Skin of body (tissue), 1 donor: ENCODE measurements at regions not wholly inside any gene's neighbourhood (a gene's known extent, or its start where the extent isn't known, plus 50 kb on each side); places are given as distances from the start of the nearest gene placed in this dataset.
"Not testable (repeated sequence)": the region's sequence is repeated elsewhere in the genome, so short reads cannot be mapped to it uniquely, and the experiment has no call there.

Source experiments
- DNase-seq: peaks from one replicate; lab custom pipeline; 2025; lab: John Stamatoyannopoulos, UW

DNA sequence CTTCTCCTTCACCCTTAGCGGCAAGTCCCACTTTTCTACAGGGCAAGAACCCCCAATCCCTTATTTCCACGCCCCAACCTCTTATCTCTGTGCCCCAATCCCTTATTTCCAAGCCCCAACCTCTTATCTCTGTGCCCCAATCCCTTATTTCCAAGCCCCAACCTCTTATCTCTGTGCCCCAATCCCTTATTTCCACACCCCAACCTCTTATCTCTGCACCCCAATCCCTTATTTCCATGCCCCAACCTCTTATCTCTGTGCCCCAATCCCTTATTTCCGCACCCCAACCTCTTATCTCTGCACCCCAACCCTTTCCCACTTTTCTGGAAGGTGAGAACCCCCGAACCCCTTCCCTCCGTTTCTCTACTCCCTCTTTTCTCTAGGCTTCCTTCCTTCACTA lies 116.1 kb upstream of the GJE1 start:
- not testable (repeated sequence) for DNase-seq

DNA sequence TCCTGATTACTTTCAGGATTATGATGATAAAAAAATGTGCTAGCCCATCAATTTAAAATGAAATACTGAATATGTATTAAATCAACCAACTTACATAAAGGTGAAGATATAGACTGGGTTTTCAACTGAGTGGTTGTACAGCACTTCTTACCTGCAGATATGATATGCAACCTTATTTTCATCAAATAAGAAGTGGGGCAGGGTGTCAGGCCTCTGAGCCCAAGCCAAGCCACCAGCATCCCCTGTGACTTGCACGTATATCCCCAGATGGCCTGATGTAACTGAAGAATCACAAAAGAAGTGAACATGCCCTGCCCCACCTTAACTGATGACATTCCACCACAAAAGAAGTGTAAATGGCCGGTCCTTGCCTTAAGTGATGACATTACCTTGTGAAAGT lies 117.3 kb upstream of the GJE1 start:
- DNase-seq: not testable (repeated sequence)

DNA sequence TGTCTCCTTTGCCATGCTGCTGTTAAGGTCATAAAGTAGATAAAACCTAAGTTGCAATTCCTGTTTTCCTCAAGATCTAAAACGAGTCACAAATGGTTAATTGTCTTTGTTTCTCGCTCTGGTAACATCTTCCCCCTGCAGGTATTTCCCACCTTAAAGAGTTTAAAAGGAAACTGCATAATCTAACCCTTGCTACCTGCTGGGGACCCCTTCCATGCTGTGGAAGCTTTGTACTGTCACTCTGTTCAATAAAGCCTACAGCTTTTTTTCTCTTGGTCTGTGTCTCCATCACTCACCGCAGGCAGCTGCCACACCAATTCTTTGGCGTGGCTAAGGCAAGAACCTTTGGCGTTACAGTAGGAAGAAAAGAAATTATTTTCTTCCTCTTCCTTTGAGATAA lies 117.7 kb upstream of the GJE1 start:
- DNase-seq: no peak

DNA sequence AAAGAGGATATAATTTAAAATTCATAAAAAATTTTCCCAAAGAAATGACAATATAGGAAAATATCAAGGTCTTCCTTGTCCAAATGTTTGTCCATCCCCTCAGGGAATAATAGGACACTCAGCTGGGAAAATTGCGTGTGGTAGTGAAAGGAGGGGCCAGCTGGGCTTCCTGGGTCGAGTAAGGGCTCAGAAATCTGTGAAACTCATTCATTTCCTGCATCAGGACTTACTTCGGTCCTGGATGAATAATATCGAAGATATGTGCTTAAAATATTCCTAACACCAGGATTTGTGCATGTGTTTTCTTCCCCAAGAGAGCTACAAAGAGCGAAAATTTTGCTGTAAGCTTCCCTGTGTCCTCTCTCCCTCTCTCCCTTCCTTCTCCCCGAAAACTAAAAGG lies 118.2 kb upstream of the GJE1 start:
- no peak for DNase-seq

DNA sequence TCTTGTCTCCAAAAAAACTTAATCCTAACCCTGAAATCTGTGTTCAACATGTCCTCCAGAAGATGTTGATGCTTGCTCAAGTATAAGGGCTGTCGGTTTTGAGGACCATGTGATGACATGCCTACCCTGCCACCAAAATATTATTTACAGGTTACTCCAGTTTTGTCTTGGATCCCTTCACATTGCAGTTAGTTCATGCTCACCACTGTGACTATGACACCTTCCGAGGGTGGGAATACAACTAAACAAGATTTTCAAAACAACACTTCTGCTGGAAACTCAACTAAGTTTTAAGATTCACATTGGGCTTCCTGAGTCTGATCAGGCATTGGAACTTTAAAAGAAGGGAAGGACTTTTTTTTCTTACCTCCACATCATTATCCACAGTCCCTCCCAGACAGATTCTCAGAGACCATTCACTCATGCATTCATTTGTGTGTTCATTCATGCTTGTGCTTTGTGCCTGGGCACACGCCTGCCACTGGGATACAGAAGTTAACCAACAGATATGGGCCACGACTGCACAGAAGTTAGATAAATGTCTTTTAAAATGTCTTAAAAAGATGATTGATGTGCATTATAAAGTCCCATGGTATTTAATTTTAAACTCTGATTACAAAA lies 118.7 kb upstream of the GJE1 start:
- no peak for DNase-seq

DNA sequence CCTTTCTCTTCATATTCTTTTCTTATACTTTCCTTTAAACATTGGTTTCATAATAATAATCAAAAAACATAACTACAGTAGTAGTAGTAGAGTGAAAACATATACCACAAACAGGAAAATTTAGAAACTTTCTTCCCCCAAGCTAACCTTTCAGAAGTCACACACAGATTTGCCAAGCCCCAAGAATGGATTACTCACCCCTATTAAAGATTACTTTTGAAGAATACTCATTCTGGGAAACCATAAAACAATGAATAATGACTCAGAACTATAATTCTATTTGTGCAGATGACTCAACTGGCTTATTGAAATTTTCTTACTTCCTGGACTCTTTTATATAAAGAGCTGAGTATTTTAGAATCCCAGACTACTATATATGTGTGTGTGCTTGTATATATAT lies 119.4 kb upstream of the GJE1 start:
- no peak for DNase-seq

DNA sequence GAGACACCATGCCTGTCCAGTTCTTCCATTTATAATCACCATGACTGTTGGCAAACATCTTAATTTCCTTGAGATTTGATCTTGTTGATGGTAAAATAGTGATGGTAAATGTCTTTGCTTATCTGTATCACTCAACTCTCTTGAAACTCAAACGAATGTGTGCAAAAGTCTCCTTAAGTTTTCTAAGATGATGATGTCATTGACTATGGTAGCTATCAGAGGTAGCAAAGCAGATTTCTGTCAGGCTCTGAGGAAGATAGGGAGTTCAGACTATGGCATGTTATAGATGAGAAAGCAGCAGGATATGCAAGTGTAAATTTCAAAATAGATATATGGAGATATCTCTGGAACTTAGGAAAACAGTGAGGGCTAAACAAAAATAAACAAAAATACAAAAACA lies 121.0 kb upstream of the GJE1 start:
- DNase-seq: no peak

DNA sequence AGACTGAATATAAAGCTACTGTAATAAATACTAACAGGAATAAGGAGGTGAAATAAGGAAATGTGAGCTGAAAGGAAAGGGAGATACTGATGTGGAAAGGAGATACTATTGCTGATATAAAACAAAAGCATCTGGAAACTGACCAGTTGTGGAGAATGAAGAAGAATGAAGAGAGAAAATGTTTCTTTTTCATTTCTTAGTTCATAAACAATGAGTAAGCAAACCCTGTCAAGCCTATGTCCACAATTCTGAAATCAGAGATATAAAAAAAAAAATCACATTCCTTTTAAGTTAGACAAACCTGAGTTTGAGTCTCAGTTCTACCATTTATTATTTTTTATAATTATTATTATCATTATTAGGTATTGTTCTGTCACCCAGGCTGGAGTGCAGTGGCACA lies 121.6 kb upstream of the GJE1 start:
- no peak for DNase-seq

DNA sequence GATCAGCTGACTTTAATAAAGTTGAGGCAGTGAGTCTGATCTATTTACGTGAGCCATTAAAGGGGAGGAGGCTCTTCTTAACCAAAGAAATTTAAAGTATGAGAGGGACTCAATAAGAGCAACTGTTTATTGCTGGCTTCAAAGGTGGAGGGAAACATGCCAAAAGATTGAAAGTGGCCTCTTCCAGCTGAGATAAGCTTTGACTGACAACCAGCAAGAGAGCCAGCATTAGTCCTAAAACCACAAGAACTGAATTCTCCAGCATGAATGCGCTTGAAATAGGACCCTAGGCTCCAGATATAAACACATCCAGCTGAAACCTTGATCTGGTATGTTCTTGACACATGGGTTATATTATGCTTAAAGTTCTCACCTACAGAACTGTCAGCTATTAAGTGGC lies 123.1 kb upstream of the GJE1 start:
- DNase-seq: no peak

DNA sequence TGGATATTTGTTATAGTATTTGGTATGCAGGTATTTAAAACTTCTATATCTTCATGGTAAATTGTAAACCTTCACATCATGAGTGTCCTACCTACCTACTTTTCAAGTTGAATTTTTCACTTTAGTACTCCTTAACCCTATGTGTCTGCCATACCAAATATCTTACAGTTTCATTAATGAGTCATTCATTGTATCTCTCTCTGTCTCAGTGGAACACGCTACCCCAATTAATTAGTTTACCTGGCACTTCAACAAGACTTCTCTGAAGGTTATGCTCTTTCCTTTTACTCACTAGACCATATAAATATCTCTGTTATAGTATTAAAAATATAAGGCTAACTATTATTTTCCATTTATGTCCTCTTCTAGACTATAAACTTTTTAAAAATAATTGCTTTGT lies 123.9 kb upstream of the GJE1 start:
- no peak for DNase-seq

DNA sequence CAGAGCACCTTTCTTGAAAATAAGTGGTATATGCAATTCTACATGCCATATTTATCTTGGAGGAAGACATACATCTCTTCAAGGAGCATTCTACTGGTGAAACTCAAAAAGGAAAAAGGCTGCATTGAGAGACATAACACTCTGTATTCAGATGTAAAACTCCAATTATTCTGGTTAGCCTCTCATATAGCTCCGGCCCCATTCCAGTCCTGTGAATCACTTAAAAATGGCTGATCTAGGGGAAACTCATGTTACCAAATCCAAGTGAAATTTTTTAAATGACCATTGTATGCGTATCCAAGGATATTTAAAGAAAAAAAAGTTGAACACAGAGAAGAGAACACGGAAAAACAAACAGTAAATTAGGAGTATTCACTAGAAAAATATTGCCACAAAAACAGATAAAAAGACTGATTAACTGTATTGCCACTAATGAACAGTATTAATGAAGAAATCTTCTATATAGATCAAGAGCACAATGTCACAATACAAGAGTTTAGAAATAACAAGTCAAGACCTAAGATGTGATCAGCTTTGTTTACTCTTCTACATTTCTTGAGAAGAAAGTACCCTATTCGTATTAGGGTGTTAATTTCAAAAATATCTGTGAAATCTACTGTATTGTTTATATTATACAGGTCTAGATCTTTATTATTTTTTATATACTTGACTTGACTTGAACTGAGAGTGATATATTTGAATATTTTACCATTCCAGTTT lies 124.5 kb upstream of the GJE1 start:
- DNase-seq: no peak

DNA sequence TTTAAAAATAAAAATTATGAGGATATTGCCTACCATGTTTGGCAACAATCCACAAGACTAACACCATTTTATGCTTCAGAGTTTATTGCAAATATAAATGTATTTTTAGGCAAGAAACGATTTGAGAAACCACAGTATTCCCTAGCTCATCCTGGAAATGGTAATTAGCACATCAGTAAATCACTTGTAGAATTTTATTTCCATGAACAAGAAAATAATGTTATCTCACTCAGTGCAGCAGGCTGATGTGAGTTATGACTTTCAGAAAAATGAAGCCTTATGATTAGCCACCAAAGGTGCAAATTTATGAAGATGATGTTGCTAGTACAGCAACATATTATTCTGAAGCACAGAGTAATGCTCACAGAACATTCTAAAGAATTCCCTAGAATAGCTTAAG lies 127.7 kb upstream of the GJE1 start:
- no peak for DNase-seq

DNA sequence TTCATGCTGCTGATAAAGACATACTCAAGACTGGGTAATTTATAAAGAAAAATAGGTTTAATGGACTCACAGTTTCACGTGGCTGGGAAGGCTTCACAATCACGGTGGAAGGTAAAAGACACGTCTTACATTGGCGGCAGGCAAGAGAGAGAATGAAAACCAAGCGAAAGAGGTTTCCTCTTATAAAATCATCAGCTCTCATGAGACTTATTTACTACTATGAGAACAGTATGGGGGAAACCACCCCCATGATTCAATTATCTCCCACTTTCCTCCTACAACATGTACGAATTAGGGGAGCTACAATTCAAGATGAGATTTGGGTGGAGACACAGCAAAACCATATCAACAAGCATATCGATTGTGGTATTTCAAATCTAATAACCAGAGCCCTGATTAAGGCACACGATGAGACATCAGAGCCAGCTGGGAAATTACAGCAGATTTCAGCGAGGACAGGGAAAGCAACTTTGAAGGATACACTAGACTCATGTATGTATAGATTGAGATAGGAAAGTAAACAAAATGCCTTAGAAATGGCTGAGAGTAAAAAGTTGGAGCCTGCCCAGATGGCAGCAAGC lies 129.8 kb upstream of the GJE1 start:
- no peak for DNase-seq

DNA sequence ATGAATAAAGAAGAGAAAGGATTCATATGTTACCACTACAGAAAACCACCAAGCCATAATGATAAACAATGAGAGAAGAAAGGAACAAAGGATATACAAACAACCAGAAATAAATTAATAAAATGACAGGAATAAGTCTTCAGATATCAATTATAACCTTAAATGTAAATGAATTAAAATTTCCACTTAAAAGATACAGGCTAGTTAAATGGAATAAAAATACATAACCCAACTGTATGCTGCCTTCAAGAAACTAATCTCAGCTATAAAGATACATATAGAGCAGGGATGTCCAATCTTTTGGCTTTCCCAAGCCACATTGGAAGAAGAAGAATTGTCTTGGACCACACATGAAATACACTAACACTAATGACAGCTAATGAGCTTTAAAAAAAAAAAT lies 135.9 kb upstream of the GJE1 start:
- DNase-seq: no peak

DNA sequence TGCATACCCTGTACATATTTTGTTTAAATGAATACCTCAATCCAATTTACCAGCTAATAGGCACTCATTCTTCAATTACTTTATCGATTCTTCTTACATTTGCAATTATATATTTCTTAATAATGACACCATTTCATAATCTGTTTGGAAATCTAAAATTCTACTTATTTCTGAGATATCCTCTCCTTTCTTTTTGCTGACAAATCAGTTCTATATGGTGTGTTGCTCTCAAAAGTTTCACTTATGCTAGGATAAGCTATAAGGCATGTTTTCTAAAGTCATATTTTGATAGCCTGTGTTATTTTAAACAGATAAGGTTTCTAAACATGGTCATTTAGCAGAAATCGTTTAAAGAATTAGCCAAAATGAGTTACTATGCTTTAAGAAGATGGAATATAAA lies 140.6 kb upstream of the GJE1 start:
- DNase-seq: no peak

DNA sequence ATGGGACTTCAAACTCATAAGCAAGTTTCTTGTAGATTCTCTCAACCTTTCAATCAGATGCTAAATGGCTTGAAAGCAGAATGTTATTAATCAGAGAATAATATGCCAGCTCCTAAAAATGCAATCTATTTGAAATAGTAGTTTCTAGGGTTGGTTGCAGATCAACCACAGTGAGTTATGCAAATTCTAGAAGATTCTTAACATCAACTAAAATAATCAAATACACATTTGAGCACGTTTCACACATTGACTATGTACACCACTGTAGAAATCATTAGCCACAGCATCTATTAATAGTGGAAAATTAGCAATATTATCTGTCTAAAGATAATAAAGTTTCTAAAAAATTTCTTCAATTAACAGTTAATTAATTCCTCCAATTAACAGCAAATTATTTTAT lies 141.9 kb upstream of the GJE1 start:
- DNase-seq: no peak

DNA sequence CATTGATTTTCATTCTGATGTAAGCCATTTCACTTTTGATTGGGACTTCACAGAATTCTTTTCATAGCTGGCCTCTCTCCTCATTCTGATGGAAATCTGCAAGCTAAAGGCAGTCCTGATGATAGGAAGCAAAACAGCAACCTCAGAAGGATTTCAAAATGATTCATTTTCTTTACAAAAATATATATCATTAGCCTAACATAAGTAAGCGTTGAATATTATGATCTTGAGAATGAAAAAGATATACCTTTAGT lies 143.1 kb upstream of the GJE1 start:
- DNase-seq: no peak

DNA sequence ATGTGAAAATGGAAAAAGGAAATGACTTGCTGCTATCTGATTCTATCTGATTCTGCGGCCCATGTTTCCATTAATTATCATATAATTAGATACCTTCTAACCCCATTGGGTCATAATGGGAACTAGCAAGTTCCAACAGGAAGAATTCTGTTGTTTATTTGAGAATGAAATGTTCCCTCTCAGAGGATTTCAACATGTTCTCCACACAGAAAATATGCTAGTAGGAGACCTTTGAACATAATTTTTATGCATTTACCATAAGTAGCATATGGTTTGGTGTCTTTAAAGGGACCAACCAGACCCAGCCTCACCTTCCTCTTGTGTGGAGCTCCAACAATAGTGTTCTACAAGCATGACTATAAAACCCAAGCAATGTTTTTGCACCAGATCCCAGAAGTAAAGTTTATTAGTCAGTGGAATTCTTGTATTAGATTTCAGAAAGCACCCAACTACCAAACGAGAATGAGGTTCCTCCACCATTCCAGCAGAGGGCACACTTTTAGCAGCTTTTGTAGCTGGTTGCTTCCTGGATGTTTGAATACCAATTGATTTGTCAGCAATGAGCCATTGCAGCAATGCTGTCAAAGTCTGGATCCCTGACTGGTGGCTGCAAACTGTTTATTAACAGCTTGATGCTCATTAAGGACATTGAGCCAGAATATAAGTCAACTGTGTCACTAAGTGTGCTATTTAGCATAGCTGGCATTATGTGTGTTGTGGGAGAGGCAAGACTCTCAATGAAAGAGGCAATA lies 143.6 kb upstream of the GJE1 start:
- DNase-seq: no peak

DNA sequence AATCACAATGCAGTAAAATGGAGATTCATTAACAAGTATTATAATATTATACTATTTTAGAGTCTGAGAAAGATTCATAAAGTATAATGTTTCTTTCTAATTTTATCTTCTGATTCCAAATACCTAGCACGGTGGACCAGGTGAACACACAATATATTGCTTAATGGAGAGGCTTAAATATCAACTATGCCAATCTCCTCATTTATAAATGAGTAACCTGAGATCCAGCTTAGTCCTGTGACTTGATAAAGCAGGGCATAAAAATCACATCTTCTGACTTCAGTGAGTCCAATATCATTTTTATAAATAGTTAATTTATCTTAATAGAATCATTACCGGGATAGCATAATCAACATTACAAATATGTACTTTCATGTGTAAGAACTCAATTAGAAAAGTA lies 144.4 kb upstream of the GJE1 start:
- DNase-seq: no peak

DNA sequence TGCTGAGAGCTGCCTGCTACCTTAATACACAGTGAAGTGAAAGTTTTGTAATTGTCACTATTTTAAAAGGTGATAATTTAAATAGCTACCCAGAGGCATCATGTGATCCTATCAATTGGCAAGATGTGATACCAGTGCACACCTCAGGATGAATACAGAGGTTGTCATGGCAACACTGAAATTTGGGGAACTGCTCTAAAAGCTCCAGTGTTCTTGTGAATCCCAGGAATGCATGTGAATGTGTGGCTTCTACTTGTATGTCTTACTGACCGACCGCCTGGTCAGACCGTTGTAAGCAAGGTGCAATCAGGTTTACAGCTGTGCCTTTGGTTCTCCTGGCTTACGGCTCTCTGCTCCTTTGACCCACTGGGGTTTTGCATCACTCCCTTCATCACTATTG lies 146.3 kb upstream of the GJE1 start:
- DNase-seq: no peak

DNA sequence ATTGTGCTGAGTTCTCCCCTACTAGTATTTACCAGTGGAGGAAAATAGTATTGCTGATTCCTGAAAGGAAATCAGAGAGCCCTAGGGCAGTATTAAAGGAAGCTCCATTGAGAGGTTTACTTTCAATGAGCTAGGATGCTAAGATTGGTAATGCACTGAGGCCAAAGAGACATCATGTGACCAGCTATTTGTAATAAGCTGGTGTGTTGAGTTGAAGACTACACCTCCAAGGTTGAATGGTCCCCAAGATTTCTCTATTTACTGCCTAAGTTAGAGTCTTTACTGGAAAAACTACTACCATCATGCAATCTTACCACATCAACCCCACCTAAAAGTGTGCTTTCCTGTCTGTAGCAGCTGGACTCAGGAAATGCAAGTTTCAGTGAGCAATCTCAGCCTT lies 151.5 kb upstream of the GJE1 start:
- no peak for DNase-seq

DNA sequence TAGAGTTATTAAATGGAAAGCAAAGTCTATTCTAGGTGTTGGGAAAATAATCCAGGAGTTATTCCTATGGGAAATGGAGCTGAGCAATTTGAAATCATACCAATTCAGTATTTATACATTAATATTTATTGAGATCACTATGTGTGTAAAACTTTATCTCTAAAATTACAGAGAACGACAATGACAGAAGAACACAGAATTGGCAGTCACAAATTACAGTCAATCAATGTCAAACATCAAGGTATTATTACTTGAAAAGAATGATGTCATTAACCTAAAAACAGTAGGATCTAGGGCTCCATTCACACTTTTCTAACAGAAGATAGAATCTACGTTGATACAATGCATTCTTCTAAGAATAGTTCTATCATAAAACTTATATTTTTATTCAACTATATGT lies 154.9 kb upstream of the GJE1 start:
- no peak for DNase-seq

DNA sequence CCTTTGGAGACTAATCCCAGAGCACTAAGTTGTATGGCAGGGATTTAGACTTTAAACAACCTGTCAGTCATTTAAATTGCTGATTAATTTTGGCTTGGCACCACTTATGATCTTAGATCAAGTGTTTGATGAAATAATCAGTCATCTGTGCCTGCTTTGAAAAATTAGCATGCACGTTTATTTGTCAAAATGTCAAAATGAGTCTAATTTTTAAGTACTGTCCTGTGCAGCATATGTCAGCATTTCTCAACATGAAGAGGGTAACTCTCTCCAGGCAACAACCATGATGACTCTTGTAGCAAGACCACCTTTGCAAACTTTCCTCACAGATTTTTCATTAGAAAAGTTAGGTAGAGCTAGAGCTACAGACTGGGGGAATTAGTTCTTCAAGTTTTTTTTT lies 155.7 kb upstream of the GJE1 start:
- no peak for DNase-seq
